DND-41 (cell line): ENCODE measurements at regions not wholly inside any gene's neighbourhood (a gene's known extent, or its start where the extent isn't known, plus 50 kb on each side); places are given as distances from the start of the nearest gene placed in this dataset.

Experiments
- CTCF ChIP-seq: IDR thresholded peaks from 2 replicates; pipeline ENCODE4 v1.5.1; 2012; ENCODE audit warnings: borderline replicate concordance, low read length, moderate library complexity, mild to moderate bottlenecking; ENCODE audit not compliant: poor library complexity, severe bottlenecking; ENCODE audit errors: extremely low read depth
- EZH2 ChIP-seq: IDR thresholded peaks from 3 replicates; pipeline ENCODE4 v1.6.1; 2012; ENCODE audit warnings: borderline replicate concordance, low read depth, mild to moderate bottlenecking, moderate library complexity, low read length, inconsistent platforms; ENCODE audit not compliant: severe bottlenecking

DNA sequence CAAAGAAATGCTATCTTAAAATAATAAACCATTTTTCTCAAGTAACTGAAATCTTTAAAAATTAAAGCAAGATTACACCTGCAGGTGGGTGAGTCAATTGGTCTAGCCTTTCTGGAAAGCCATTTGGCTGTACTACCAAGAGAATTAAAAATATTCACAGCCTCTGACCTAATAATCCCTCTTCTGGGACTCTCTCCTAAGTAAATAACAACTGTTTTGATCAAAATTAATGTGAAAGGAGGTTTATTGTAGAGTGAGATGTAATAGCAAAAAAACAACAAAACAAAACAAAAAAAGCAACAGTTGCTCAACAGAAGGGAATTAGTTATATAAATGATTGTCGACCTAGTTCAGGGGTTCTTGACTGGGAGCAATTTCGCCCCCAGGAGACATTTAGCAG is 89.0 kb downstream of the GEMIN8 start:
- no peak for TF ChIP-seq EZH2
- no peak for TF ChIP-seq CTCF
